DOHH2 (cell line): ENCODE measurements at regions not wholly inside any gene's neighbourhood (a gene's known extent, or its start where the extent isn't known, plus 50 kb on each side); places are given as distances from the start of the nearest gene placed in this dataset.

Experiments
- EZH2phosphoT487 ChIP-seq: fragments of 200-600 bp; sonication (generic); IDR thresholded peaks from 2 replicates; pipeline ENCODE4 v1.6.1; 2017; ENCODE audit warnings: borderline replicate concordance, mild to moderate bottlenecking, antibody characterized with exemption, low read length, moderate library complexity, mixed read lengths
- TF ChIP-seq, protein P1 (sequence below): fragments of 200-600 bp; sonication (generic); IDR thresholded peaks from one replicate; pipeline ENCODE4 v1.5.1; 2014; ENCODE audit warnings: antibody characterized with exemption, mild to moderate bottlenecking, low read depth, low read length; ENCODE audit not compliant: poor library complexity, severe bottlenecking

DNA sequence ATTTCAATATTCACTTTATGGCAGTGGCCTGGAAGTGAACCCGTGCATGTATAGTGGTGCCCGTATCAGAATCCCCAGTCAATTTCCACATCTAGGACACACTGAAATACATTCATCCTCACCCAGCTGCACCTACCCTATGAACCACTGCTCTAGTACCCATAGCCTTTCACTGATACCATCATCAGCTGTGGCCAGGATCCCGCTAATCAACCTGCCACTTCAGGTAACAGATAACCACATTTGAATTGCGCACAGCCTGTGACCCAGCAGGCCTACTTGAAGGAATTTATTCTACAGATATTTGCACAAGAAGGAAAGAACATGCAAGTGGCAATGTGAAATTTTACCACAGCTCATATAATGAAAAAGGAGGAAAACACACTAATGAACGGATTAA, 161.0 kb upstream of the CCDC54 start:
- TF ChIP-seq, protein P1, sequence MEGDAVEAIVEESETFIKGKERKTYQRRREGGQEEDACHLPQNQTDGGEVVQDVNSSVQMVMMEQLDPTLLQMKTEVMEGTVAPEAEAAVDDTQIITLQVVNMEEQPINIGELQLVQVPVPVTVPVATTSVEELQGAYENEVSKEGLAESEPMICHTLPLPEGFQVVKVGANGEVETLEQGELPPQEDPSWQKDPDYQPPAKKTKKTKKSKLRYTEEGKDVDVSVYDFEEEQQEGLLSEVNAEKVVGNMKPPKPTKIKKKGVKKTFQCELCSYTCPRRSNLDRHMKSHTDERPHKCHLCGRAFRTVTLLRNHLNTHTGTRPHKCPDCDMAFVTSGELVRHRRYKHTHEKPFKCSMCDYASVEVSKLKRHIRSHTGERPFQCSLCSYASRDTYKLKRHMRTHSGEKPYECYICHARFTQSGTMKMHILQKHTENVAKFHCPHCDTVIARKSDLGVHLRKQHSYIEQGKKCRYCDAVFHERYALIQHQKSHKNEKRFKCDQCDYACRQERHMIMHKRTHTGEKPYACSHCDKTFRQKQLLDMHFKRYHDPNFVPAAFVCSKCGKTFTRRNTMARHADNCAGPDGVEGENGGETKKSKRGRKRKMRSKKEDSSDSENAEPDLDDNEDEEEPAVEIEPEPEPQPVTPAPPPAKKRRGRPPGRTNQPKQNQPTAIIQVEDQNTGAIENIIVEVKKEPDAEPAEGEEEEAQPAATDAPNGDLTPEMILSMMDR, result no peak
- no peak for TF ChIP-seq EZH2phosphoT487
